ENCODE measurements at regions not wholly inside any gene's neighbourhood (a gene's known extent, or its start where the extent isn't known, plus 50 kb on each side); places are given as distances from the start of the nearest gene placed in this dataset.

DNA sequence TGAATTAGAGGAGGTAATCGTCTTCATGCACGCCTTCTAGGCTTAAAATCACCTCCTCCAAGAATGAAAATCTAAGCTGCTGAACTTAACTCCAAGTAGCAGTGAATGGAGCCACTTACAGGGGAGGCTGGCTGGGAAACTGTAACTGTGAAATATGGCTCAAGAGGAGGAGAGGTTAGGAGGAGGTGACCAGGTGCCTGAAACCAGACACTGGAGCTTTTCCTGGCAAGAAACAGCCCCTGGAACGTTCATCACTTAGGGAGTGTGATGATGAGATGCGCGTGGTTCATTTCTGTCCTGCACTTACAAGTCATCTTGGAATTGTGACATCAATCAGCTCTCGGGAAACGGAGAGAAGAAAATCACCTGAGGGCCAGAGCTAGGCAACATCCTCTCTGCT, 62.3 kb upstream of the TMEM132C start:
- no peak overlapping the region for H2BK20ac ChIP-seq (ENCODE audit: low read length)
- no peak for TF ChIP-seq NRF1 (IDR thresholded peaks at IDR 0.05; ENCODE audit: low read depth, low read length)
- no peak for TF ChIP-seq TBP (IDR thresholded peaks at IDR 0.05; ENCODE audit: low read depth, low read length)
- TF ChIP-seq FOSL1 (IDR thresholded peaks at IDR 0.05; ENCODE audit: insufficient read depth, low read depth, low read length), result no peak
- no peak for TF ChIP-seq JUND (IDR thresholded peaks at IDR 0.05; ENCODE audit: low read length)
- no peak for TF ChIP-seq CHD2 (IDR thresholded peaks at IDR 0.05; ENCODE audit: low read length)

More for the DNA sequence above, 62.3 kb upstream of the TMEM132C start:
- Histone ChIP-seq H3K36me3 (ENCODE audit: control insufficient read depth in 2 of 4, insufficient read depth in 4 of 4, low read length in 3 of 4) (peaks cover 0 to 3% (median 0%) of the 10 kb centered on the region in 4 experiments; a peak in 2 of 8 replicates), H4K5ac (ENCODE audit: insufficient read length, low read depth, low read length) (no peak overlapping the region), H3K27me3 (replicated peaks in 1 of 4; ENCODE audit: control insufficient read depth in 3 of 4, extremely low read depth in 1 of 4, insufficient read depth in 3 of 4, low read length in 3 of 4) (no peaks in the 10 kb centered on the region), H4K91ac (replicated peaks; ENCODE audit: insufficient read length, low read length) (no peak overlapping the region), H3K56ac (replicated peaks; ENCODE audit: insufficient read length, low read depth, low read length) (no peak overlapping the region), H2BK5ac (ENCODE audit: low read depth, low read length) (no peak overlapping the region), H3K4me1 (replicated peaks in 1 of 4; ENCODE audit: control insufficient read depth in 3 of 4, insufficient read depth in 4 of 4, low read length in 3 of 4) (no peaks in the 10 kb centered on the region), H3K18ac (ENCODE audit: extremely low read depth, low read length) (no peak overlapping the region), H3K14ac (ENCODE audit: insufficient read length) (no peak overlapping the region), H3K4me2 (ENCODE audit: insufficient read depth in 1 of 2, low read depth in 2 of 2, low read length in 2 of 2) (no peak overlapping the region), H3K4ac (replicated peaks; ENCODE audit: insufficient read length, low read depth, low read length) (no peak overlapping the region), H2AK5ac (ENCODE audit: low read depth, low read length) (no peak overlapping the region), H4K8ac (ENCODE audit: extremely low read depth, insufficient read depth, low read length) (no peak overlapping the region), H3K79me1 (ENCODE audit: low read depth, low read length) (no peaks in the 10 kb centered on the region), H2BK12ac (ENCODE audit: low read depth, low read length) (no peak overlapping the region), H3K4me3 (ENCODE audit: extremely low read depth in 1 of 4, insufficient read depth in 2 of 4, low read depth in 3 of 4, low read length in 4 of 4) (no peak overlapping the region), H2BK120ac (replicated peaks; ENCODE audit: low read depth, low read length) (no peak overlapping the region), H3K9ac (replicated peaks in 1 of 4; ENCODE audit: extremely low read depth in 1 of 4, low read depth in 3 of 4, low read length in 3 of 4) (no peak overlapping the region), H2BK15ac (ENCODE audit: low read length) (no peak overlapping the region), H3K27ac (ENCODE audit: low read depth, low read length) (no peak overlapping the region), H3K23ac (ENCODE audit: insufficient read length) (no peak overlapping the region), H4K20me1 (replicated peaks in 1 of 2; ENCODE audit: control insufficient read depth in 1 of 2, insufficient read depth in 2 of 2, low read length in 2 of 2) (peaks cover 0 to 3% of the 10 kb centered on the region in 2 experiments), H3K79me2 (ENCODE audit: control insufficient read depth in 1 of 2, insufficient read depth in 2 of 2, low read length in 2 of 2) (peaks cover 0 to 3% of the 10 kb centered on the region in 2 experiments; a peak in 1 of 4 replicates), H3K23me2 (ENCODE audit: low read depth, low read length) (peaks cover 7% of the 10 kb centered on the region), H2AFZ (ENCODE audit: low read length) (no peak overlapping the region), H3K9me3 (ENCODE audit: insufficient read depth in 2 of 2, low read depth in 1 of 2, low read length in 1 of 2) (peaks cover 16 to 18% of the 10 kb centered on the region in 2 experiments)
- POLR2A ChIA-PET (ENCODE audit: partially characterized antibody), result no interaction called here
- WGBS, 2 experiments (ENCODE audit: extremely low coverage in 1 of 2, insufficient coverage in 1 of 2, insufficient read length in 1 of 2, insufficient replicate concordance in 2 of 2, low coverage in 1 of 2, low lambda C conversion rate in 2 of 2, missing lambda C conversion rate in 1 of 2), result 91% methylated on average over 7 of the region's 7 CpGs; no CpG with 5 or more reads in 1 of the 2 experiments
- FAIRE-seq (no peak), DNase-seq (ENCODE audit: low read depth in 1 of 2, low spot score in 2 of 2) (no peak)
- CTCF ChIA-PET (ENCODE audit: partially characterized antibody), result interaction anchor here (0.8 to 2.7 kb wide), 3 partner anchors 14 to 55 kb away, joined by 3 to 7 read pairs (median 3); no protein-coding TSS in a partner anchor
